ACC112 (cell line): ENCODE measurements at regions not wholly inside any gene's neighbourhood (a gene's known extent, or its start where the extent isn't known, plus 50 kb on each side); places are given as distances from the start of the nearest gene placed in this dataset.

ENCODE experiments used
- H2AFZ ChIP-seq: fragments of 200-600 bp; sonication (generic); one replicate; pipeline ENCODE4 v1.6.0; 2017; ENCODE audit warnings: antibody characterized with exemption, low read length; ENCODE audit not compliant: unreplicated experiment
- H3K27ac ChIP-seq: fragments of 200-600 bp; sonication (generic); 2 replicates; pipeline ENCODE4 v1.5.1; 2014; ENCODE audit warnings: low read depth, mild to moderate bottlenecking, antibody characterized with exemption, low read length, moderate library complexity
- H3K27me3 ChIP-seq: fragments of 200-600 bp; sonication (generic); 2 replicates; pipeline ENCODE4 v1.6.1; 2014; ENCODE audit warnings: mild to moderate bottlenecking, antibody characterized with exemption, low read length, moderate library complexity, mixed read lengths; ENCODE audit not compliant: insufficient read depth
- H3K36me3 ChIP-seq: fragments of 200-600 bp; sonication (generic); 2 replicates; pipeline ENCODE4 v1.6.1; 2016; ENCODE audit warnings: mild to moderate bottlenecking, antibody characterized with exemption, low read length, moderate library complexity, mixed read lengths; ENCODE audit not compliant: insufficient read depth
- H3K4me1 ChIP-seq: fragments of 200-600 bp; sonication (generic); one replicate; pipeline ENCODE4 v1.6.1; 2016; ENCODE audit warnings: low read length, mixed read lengths; ENCODE audit not compliant: insufficient read depth, unreplicated experiment, control insufficient read depth
- H3K4me3 ChIP-seq: fragments of 200-600 bp; sonication (generic); 2 replicates; pipeline ENCODE4 v1.5.1; 2014; ENCODE audit warnings: mild to moderate bottlenecking, low read depth, low read length
- H3K79me2 ChIP-seq: fragments of 200-600 bp; sonication (generic); one replicate; pipeline ENCODE4 v1.6.0; 2016; ENCODE audit warnings: low read length; ENCODE audit not compliant: control insufficient read depth, unreplicated experiment, insufficient read depth

- Histone ChIP-seq H2AFZ (peak overlapping the region; percentile 40), H3K79me2 (no peaks in the 10 kb centered on the region), H3K4me1 (peaks cover 25% of the 10 kb centered on the region), H3K27ac (no peak overlapping the region), H3K4me3 (no peak overlapping the region), H3K36me3 (no peaks in the 10 kb centered on the region), H3K27me3 (no peaks in the 10 kb centered on the region)
Observed at GRCh38 chr7:112997831-112998230, 88.8 kb downstream of the GPR85 start.

DNA sequence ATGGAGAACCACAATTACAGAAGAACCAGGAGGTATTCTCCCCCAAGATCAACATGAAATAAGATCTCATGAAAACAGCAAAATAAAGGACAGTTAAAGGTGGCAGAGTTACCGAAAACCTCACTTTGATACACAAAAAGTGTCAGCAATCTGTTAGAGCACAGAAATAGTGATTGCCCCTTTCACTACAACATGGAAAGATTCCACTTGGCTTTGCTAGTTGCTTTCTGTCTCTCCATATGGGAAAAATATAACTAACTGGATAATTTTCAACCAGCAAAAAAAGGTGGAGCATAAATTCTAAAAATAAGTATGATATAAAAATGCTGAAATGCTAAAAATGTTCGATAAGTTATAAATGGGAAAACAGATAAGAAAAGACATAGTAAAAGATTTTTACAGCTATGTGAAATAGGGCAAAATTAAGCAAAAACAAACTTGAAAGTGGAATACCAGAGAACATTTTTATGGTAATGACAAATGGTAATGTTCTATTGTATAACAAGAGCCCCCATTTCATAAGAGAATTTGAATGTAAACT is 90.2 kb downstream of the GPR85 start:
- Histone ChIP-seq H3K4me3 (no peak overlapping the region), H3K79me2 (peaks cover 6% of the 10 kb centered on the region), H2AFZ (peak overlapping the region; percentile 65), H3K4me1 (peaks cover 25% of the 10 kb centered on the region), H3K27ac (peak overlapping the region; percentile 93), H3K27me3 (no peaks in the 10 kb centered on the region), H3K36me3 (no peaks in the 10 kb centered on the region)

- peaks cover 36% of the 10 kb centered on the region for H3K4me1 ChIP-seq
- no peaks in the 10 kb centered on the region for H3K36me3 ChIP-seq
- peaks cover 9% of the 10 kb centered on the region for H3K79me2 ChIP-seq
- peak overlapping the region; percentile 67 for H3K4me3 ChIP-seq
- peak overlapping the region; percentile 93 for H3K27ac ChIP-seq
- H3K27me3 ChIP-seq, result no peaks in the 10 kb centered on the region
- H2AFZ ChIP-seq, result peak overlapping the region; percentile 67
Observed at GRCh38 chr7:112995059-112995824, 91.4 kb downstream of the GPR85 start.

GRCh38 chr7:112994656-112995055 is 92.0 kb downstream of the GPR85 start:
- H3K27ac ChIP-seq, result peak overlapping the region; percentile 93
- H3K4me3 ChIP-seq, result no peak overlapping the region
- H3K27me3 ChIP-seq, result no peaks in the 10 kb centered on the region

GRCh38 chr7:112990624-112991023 is 96.0 kb downstream of the GPR85 start:
- no peak overlapping the region for H3K4me3 ChIP-seq
- no peaks in the 10 kb centered on the region for H3K36me3 ChIP-seq
- peaks cover 67% of the 10 kb centered on the region for H3K4me1 ChIP-seq
- peaks cover 9% of the 10 kb centered on the region for H3K79me2 ChIP-seq
- peak overlapping the region; percentile 1; the same call in 1 of the 2 replicates for H3K27ac ChIP-seq
- H2AFZ ChIP-seq, result peak overlapping the region; percentile 2
- H3K27me3 ChIP-seq, result no peaks in the 10 kb centered on the region

More at GRCh38 chr7:112994656-112995055, 92.0 kb downstream of the GPR85 start:
- Histone ChIP-seq H2AFZ (no peak overlapping the region), H3K79me2 (peaks cover 9% of the 10 kb centered on the region), H3K4me1 (peaks cover 42% of the 10 kb centered on the region), H3K36me3 (no peaks in the 10 kb centered on the region)

GRCh38 chr7:112989531-112989930 is 97.1 kb downstream of the GPR85 start:
- H2AFZ ChIP-seq, result peak overlapping the region; percentile 21
- H3K36me3 ChIP-seq, result no peaks in the 10 kb centered on the region
- H3K4me1 ChIP-seq, result peaks cover 65% of the 10 kb centered on the region
- no peak overlapping the region for H3K4me3 ChIP-seq
- peaks cover 9% of the 10 kb centered on the region for H3K79me2 ChIP-seq
- no peak overlapping the region for H3K27ac ChIP-seq
- no peaks in the 10 kb centered on the region for H3K27me3 ChIP-seq

DNA sequence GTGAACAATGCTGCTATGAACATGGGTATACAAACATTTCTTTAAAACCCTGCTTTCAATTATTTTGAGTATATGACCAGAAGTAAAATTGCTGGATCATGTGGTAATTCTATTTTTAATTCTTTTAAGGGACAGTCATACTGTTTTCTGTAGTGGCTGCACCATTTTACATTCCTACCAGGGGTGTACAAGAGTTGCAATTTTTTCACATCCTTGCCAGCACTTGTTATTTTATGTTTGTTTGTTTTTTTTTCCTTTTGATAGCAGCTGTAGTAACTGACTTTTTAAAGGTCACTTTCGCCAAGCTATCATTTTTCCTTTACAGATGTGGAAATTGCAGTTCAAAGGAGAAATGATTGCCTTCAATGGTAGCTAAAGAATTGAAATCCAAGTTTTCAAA is 99.5 kb downstream of the GPR85 start:
- Histone ChIP-seq H3K79me2 (peaks cover 7% of the 10 kb centered on the region), H3K4me3 (0 out of 2 replicates have a peak overlapping the region, but pooled peaks have one; percentile 20), H3K4me1 (peaks cover 68% of the 10 kb centered on the region), H3K27ac (peak overlapping the region; percentile 98), H2AFZ (no peak overlapping the region), H3K27me3 (no peaks in the 10 kb centered on the region), H3K36me3 (no peaks in the 10 kb centered on the region)

GRCh38 chr7:112986256-112987031 is 100.2 kb downstream of the GPR85 start:
- Histone ChIP-seq H3K79me2 (peaks cover 3% of the 10 kb centered on the region), H3K4me3 (peak overlapping the region; percentile 33), H3K27ac (peak overlapping the region; percentile 98), H3K4me1 (peaks cover 72% of the 10 kb centered on the region), H3K27me3 (no peaks in the 10 kb centered on the region), H2AFZ (no peak overlapping the region), H3K36me3 (no peaks in the 10 kb centered on the region)

DNA sequence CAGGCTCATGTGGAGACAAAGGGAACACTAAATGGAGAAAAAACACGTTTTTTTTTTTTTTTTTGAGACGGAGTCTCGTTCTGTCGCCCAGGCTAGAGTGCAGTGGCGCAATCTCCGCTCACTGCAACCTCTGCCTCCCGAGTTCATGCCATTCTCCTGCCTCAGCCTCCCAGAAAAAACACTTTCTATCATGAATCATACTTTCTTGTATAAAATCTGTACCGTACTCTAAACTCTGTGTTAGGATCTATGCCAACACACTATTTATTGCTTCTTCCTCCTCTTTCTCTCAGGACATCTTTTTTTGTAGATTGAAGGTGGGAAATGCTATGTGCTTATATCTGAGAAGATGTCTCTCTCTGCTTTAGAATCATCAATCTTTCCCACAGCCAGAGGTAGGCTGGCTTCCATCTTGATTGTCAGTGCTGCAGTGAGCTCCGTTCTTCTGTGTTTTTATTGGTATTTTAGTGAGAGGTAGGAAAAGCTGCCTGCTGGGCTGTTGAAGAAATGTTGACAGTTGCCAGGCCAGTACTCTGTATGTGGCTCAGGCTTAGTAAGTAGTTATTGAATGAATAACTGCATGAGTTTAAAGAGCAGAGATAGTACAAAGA is 101.1 kb downstream of the GPR85 start:
- Histone ChIP-seq H3K36me3 (no peaks in the 10 kb centered on the region), H2AFZ (peak overlapping the region; percentile 64), H3K4me1 (peaks cover 63% of the 10 kb centered on the region), H3K27me3 (no peaks in the 10 kb centered on the region), H3K27ac (peak overlapping the region; percentile 98), H3K4me3 (peak overlapping the region; percentile 33), H3K79me2 (no peaks in the 10 kb centered on the region)

DNA sequence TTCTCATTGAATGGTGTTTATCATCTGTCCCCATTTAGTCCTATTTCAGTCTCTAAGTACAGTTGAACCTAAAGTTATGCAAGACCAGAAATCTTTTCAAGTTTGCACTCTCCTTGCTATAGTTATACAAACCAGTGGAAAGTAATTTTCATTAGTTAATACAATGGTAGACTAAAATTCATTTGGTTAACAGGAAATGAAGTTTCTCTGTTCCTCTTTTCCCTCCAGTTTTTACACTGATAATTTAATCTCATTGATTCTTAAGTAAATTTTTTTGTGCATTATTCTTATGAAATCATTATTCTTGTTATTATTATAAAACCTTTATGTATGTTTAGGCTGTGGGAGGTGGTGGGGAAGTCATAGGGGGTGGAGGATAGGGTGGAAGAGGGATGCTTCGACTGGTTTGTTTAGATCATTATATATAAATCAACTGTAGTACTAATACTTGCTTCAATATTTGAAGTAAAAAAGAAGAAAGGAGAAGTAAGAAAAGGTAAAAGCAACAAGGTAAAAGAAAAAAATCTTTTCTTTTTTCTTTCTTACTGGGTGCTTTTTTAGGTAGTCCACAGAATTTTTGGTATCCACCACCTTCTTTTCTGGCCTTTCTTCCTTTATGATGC is 104.1 kb downstream of the GPR85 start:
- no peaks in the 10 kb centered on the region for H3K27me3 ChIP-seq

More for the DNA sequence above, 104.1 kb downstream of the GPR85 start:
- peaks cover 36% of the 10 kb centered on the region for H3K4me1 ChIP-seq
- no peak overlapping the region for H3K4me3 ChIP-seq
- no peak overlapping the region for H3K27ac ChIP-seq
- peak overlapping the region; percentile 1 for H2AFZ ChIP-seq
- H3K36me3 ChIP-seq, result no peaks in the 10 kb centered on the region
- no peaks in the 10 kb centered on the region for H3K79me2 ChIP-seq
